T-helper 1 cell (primary cell): ENCODE measurements at regions not wholly inside any gene's neighbourhood (a gene's known extent, or its start where the extent isn't known, plus 50 kb on each side); places are given as distances from the start of the nearest gene placed in this dataset.

Experiments used
- DNase-seq, 5 donors: peaks; one replicate each; pipeline ENCODE4 v3.0.0-alpha.2; 2012 to 2020

- DNase-seq = no peak
Observed at GRCh38 chr21:35326677-35327076, 277.6 kb upstream of the RUNX1 start.

GRCh38 chr21:35325953-35326352 lies 276.9 kb upstream of the RUNX1 start:
- DNase-seq = no peak

GRCh38 chr21:35324372-35325220 lies 275.5 kb upstream of the RUNX1 start:
- DNase-seq = no peak

GRCh38 chr21:35323947-35324346 lies 274.8 kb upstream of the RUNX1 start:
- DNase-seq = no peak

GRCh38 chr21:35321322-35322200 lies 272.5 kb upstream of the RUNX1 start:
- DNase-seq = no peak

GRCh38 chr21:35319684-35320283 lies 270.7 kb upstream of the RUNX1 start:
- DNase-seq = no peak

GRCh38 chr21:35316933-35317332 lies 267.8 kb upstream of the RUNX1 start:
- DNase-seq = no peak

DNA sequence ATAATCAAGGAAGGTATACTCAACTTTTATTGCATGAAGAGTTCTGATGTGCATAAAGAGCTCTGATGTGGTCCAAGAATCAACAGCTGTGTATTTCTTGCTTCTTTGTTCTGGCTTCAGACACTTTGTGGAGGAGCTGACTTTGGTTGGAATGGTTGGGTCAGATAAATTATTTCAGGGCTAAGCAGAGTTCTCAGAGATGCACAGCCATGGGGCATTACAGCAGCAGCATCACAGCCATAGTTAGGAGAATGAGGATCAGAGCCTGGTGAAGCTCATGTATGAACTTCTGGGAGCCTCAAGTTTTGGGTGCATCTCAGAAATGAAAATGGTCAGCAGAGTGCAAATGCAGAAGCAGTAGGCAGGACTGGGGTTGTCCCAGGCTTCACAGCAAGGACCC lies 267.4 kb upstream of the RUNX1 start:
- no peak for DNase-seq

DNA sequence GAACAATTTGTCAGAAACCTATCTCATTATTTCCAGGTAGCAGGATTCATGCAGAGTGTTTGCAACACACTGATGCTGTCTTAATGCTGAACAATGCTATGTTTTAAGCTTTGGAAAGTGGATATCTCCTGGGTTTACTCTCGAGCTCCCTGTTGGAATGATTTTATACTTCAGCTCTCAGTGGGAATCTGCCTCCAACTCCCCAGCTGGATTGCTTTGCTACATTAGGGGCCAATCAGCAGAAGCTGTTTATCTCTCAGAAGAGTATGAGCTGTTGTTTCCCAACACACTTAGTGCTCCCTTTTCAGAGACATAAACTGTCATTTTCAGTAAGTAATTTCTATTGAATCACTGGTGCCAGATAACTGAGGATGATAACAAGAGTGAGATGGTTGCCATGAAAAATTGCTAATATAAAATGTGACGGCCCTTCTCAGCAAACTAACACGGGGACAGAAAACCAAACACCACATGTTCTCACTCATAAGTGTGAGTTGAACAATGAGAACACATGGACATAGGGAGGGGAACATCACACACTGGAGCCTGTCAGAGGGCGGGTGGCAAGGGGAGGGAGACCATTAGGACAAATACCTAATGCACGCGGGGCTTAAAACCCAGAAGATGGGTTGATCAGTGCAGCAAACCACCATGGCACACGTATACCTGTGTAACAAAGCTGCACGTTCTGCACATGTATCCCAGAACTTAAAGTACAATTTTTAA lies 265.9 kb upstream of the RUNX1 start:
- DNase-seq = no peak

GRCh38 chr21:35311985-35312384 lies 262.9 kb upstream of the RUNX1 start:
- no peak for DNase-seq

- DNase-seq = no peak
Observed at GRCh38 chr21:35309316-35309715, 260.2 kb upstream of the RUNX1 start.

DNA sequence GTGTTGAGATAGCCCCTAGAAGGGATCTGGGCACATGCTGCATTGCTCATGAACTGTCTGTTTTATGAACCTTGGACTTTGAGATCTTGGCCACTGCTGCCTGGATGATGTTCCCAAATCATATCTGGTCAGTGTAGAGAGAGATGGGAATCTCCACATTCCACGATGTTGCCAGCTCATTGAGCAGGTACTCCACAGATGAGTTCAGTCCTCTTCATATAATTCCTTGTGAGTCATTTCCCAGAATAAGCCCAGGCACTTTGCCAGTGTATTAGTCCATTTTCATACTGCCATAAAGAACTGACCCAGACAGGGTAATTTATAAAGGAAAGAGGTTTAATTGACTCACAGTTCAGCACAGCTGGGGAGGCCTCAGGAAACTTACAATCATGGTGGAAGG lies 254.0 kb upstream of the RUNX1 start:
- DNase-seq = no peak

GRCh38 chr21:35298757-35299156 lies 249.7 kb upstream of the RUNX1 start:
- DNase-seq = no peak

- no peak for DNase-seq
Observed at GRCh38 chr21:35297665-35298064, 248.6 kb upstream of the RUNX1 start.

DNA sequence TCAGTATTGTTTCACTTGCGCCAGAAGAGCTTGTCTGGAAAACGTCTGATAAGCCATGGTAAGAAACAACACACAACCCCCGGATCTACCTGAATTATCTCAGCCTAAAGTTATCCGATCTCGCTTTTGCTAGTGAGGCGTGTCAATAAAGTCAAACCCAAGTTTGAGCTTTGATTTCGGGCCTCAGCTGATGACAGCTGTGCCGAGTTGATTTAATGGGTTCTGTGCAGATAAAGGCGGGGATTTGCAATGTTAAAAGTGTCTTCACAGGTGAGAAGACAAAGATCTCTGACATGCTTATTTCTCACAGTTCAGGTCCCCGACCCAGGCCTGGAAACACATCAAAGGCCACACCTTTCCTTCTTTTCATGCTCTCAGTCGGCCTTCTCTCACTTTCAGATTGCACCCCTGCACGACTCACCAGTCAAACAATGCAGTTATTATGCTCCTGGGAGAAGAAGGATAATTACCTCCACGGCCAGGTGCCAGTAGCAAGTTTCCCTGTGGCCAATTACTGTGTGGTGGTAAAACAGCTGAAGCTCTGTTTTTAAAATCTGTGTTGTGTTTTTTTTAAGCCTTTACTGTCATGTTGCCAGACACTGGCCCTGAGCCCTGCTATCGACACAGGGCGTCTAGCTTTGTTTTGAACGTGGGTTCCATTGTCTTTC lies 245.3 kb upstream of the RUNX1 start:
- no peak for DNase-seq

DNA sequence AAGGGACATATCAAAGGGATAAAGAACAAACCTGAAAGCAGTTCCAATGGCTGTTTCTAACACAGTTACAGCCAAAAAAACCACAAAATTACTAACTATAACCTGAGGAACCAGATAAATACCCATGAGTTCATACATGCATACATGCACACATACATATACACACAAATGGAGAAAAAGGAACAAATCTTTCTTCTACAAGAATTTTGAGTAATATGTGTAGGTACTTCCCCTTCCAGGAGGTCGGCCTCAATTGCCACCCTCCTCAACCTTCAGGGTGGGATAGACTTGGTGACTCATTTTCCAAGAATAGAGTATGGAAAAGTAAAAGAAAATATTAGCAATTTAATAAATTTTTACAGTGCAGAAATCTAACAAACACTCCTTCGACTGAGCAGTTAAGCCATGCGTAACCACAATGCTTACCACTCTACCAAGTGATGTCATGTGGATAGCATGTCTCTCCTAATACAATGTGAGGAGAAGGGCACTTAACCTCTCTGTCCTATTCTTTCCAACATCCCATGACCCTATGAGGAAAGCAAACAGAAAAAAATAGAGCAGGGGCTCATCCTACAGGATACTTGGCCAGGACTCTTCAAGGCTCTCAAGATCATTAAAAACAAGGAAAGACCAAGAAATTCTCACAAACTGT lies 243.0 kb upstream of the RUNX1 start:
- DNase-seq = no peak

- DNase-seq = no peak
Observed at GRCh38 chr21:35291034-35291433, 241.9 kb upstream of the RUNX1 start.

GRCh38 chr21:35288238-35288637 lies 239.1 kb upstream of the RUNX1 start:
- no peak for DNase-seq

DNA sequence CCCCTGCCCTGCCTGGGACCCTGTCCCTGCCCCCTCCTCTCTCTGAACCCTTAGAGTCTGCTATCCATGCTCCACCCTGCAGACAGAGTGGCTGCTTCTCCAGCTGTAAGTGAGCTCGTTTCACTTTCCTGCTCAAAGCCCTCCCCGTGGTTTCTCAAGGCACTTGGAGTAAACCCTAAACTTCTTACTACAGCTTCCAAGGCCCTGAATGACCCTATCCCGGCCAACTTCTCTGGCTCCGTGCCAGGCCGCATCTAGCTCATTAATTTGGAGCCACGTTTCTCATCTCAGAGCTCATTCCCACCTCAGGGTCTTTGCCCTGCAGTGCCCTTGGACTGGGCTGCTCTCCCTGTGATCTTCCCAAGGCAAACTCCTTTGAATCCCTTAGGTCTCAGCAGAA lies 235.1 kb upstream of the RUNX1 start:
- DNase-seq = no peak

DNA sequence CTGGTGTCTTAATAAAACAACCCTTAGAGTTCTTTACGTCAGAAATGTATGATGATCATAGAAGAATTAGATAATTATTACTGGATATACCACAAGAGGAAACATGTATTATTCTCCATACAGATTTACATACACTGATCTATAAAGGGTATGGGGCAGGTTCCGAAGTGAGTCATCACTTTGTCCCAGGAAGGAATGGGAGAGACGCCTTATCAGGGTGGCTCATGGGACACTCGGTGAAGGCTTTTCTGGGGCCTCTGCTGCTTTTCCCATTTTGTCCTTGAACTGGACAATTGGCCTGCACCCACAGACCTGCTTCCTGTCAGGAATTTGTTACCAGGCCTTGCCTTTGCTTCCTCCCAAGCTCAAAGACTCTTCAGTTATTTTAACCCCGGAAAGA lies 233.8 kb upstream of the RUNX1 start:
- DNase-seq = no peak

- no peak for DNase-seq
Observed at GRCh38 chr21:35281956-35282355, 232.9 kb upstream of the RUNX1 start.

DNA sequence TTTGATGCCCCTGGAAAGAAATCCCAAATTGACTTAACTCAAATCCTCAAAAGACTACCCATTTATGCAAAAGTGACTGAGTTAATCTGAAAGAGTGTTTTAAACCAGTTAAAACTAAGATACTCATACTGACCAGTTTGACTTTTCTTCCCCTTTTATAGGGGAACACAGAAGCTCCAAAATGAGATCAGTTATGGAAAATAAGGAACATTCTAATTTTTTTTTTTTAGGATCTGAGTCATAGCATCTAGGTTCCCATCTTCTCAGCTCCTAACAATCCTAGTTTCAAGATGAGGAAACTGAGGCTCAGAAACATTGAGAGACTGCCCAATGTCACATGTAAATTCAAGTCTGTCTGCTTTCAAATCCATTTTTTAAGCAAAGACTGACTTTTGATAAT lies 231.1 kb upstream of the RUNX1 start:
- DNase-seq = no peak
